ENCODE measurements at regions not wholly inside any gene's neighbourhood (a gene's known extent, or its start where the extent isn't known, plus 50 kb on each side); places are given as distances from the start of the nearest gene placed in this dataset.

- TF ChIP-seq CTCF (IDR thresholded peaks at IDR 0.05) (no peak), POLR2A (IDR thresholded peaks at IDR 0.05) (no peak)
Observed at GRCh38 chr12:45503899-45504298, 225.6 kb upstream of the ARID2 start.
